GM19193 (cell line): ENCODE measurements at regions not wholly inside any gene's neighbourhood (a gene's known extent, or its start where the extent isn't known, plus 50 kb on each side); places are given as distances from the start of the nearest gene placed in this dataset.

Source experiments
- POLR2A ChIP-seq: IDR thresholded peaks from 4 replicates; pipeline ENCODE4 v1.6.1; 2011; ENCODE audit not compliant: insufficient read depth, insufficient read length; ENCODE audit errors: extremely low read depth

- no peak for TF ChIP-seq POLR2A
These were observed 123.5 kb downstream of the BCOR start for GRCh38 chrX:39974270-39974669.

GRCh38 chrX:39975101-39975925 is 122.4 kb downstream of the BCOR start:
- TF ChIP-seq POLR2A: no peak

GRCh38 chrX:39981946-39982345 is 115.8 kb downstream of the BCOR start:
- TF ChIP-seq POLR2A: no peak

- no peak for TF ChIP-seq POLR2A
These were observed 114.8 kb downstream of the BCOR start for GRCh38 chrX:39982948-39983347.

GRCh38 chrX:39983715-39984114 is 114.0 kb downstream of the BCOR start:
- TF ChIP-seq POLR2A: no peak

- TF ChIP-seq POLR2A: no peak
These were observed 113.4 kb downstream of the BCOR start for GRCh38 chrX:39984191-39984956.

GRCh38 chrX:39985071-39985470 is 112.7 kb downstream of the BCOR start:
- TF ChIP-seq POLR2A: no peak

- TF ChIP-seq POLR2A: no peak
These were observed 112.2 kb downstream of the BCOR start for GRCh38 chrX:39985551-39985950.

GRCh38 chrX:39988496-39988895 is 109.3 kb downstream of the BCOR start:
- TF ChIP-seq POLR2A: no peak

GRCh38 chrX:39990388-39990787 is 107.4 kb downstream of the BCOR start:
- TF ChIP-seq POLR2A: no peak

GRCh38 chrX:39992300-39992699 is 105.5 kb downstream of the BCOR start:
- no peak for TF ChIP-seq POLR2A

- no peak for TF ChIP-seq POLR2A
These were observed 102.3 kb downstream of the BCOR start for GRCh38 chrX:39995457-39995856.

- TF ChIP-seq POLR2A: no peak
These were observed 101.2 kb downstream of the BCOR start for GRCh38 chrX:39996536-39996935.

- TF ChIP-seq POLR2A: no peak
These were observed 98.9 kb downstream of the BCOR start for GRCh38 chrX:39998636-39999406.
